ENCODE measurements at regions not wholly inside any gene's neighbourhood (a gene's known extent, or its start where the extent isn't known, plus 50 kb on each side); places are given as distances from the start of the nearest gene placed in this dataset.

DNA sequence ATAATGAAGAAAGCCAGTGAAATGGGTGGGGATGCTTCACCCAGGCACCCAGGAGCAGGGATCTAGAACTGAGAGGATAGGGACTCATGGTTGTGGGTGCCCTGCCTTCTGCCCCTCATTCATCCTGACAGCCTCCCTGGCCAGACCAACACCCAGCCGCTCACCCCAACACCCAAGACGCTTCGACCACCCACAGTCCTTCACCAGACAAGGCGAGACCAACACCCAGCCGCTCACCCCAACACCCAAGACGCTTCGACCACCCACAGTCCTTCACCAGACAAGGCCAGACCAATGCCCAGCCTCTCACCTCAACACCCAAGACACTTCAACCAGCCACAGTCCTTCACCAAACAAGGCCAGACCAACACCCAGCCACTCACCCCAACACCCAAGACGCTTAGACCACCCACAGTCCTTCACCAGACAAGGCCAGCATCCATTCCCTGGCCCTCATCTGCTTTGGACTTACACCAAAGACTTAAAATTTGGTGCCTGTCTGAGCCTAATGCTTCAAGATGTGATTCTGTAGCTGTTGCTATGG, 131.5 kb downstream of the ANKRD60 start:
- TF ChIP-seq CHD4 (IDR thresholded peaks at IDR 0.05; ENCODE audit: borderline replicate concordance) = no peak
- TF ChIP-seq, protein P1, sequence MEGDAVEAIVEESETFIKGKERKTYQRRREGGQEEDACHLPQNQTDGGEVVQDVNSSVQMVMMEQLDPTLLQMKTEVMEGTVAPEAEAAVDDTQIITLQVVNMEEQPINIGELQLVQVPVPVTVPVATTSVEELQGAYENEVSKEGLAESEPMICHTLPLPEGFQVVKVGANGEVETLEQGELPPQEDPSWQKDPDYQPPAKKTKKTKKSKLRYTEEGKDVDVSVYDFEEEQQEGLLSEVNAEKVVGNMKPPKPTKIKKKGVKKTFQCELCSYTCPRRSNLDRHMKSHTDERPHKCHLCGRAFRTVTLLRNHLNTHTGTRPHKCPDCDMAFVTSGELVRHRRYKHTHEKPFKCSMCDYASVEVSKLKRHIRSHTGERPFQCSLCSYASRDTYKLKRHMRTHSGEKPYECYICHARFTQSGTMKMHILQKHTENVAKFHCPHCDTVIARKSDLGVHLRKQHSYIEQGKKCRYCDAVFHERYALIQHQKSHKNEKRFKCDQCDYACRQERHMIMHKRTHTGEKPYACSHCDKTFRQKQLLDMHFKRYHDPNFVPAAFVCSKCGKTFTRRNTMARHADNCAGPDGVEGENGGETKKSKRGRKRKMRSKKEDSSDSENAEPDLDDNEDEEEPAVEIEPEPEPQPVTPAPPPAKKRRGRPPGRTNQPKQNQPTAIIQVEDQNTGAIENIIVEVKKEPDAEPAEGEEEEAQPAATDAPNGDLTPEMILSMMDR (IDR thresholded peaks at IDR 0.05) = no peak
- TF ChIP-seq POLR2A (IDR thresholded peaks at IDR 0.05; ENCODE audit: low read length) = no peak
- no peak for TF ChIP-seq PBX3 (IDR thresholded peaks at IDR 0.05)
- no peak for TF ChIP-seq RAD21 (conservative IDR thresholded peaks at IDR 0.05 in 1 of 2, IDR thresholded peaks at IDR 0.05 in 1 of 2)
- no peak for TF ChIP-seq MYC (IDR thresholded peaks at IDR 0.05; ENCODE audit: borderline replicate concordance, low read length)
- TF ChIP-seq, protein P2, sequence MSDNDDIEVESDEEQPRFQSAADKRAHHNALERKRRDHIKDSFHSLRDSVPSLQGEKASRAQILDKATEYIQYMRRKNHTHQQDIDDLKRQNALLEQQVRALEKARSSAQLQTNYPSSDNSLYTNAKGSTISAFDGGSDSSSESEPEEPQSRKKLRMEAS (IDR thresholded peaks at IDR 0.05) = no peak
- no peak for TF ChIP-seq HMGXB4 (CRISPR knock-in tag; IDR thresholded peaks at IDR 0.05; ENCODE audit: borderline replicate concordance)
- no peak for TF ChIP-seq RNF2 (IDR thresholded peaks at IDR 0.05; ENCODE audit: borderline replicate concordance, low read depth)
- TF ChIP-seq JUN (IDR thresholded peaks at IDR 0.05) = no peak
- no peak for TF ChIP-seq NFE2L2 (conservative IDR thresholded peaks at IDR 0.05; ENCODE audit: low read length)
- TF ChIP-seq, protein P3, sequence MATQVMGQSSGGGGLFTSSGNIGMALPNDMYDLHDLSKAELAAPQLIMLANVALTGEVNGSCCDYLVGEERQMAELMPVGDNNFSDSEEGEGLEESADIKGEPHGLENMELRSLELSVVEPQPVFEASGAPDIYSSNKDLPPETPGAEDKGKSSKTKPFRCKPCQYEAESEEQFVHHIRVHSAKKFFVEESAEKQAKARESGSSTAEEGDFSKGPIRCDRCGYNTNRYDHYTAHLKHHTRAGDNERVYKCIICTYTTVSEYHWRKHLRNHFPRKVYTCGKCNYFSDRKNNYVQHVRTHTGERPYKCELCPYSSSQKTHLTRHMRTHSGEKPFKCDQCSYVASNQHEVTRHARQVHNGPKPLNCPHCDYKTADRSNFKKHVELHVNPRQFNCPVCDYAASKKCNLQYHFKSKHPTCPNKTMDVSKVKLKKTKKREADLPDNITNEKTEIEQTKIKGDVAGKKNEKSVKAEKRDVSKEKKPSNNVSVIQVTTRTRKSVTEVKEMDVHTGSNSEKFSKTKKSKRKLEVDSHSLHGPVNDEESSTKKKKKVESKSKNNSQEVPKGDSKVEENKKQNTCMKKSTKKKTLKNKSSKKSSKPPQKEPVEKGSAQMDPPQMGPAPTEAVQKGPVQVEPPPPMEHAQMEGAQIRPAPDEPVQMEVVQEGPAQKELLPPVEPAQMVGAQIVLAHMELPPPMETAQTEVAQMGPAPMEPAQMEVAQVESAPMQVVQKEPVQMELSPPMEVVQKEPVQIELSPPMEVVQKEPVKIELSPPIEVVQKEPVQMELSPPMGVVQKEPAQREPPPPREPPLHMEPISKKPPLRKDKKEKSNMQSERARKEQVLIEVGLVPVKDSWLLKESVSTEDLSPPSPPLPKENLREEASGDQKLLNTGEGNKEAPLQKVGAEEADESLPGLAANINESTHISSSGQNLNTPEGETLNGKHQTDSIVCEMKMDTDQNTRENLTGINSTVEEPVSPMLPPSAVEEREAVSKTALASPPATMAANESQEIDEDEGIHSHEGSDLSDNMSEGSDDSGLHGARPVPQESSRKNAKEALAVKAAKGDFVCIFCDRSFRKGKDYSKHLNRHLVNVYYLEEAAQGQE (IDR thresholded peaks at IDR 0.05) = no peak

All from A549 (cell line).